GM21390 (cell line): ENCODE measurements at regions not wholly inside any gene's neighbourhood (a gene's known extent, or its start where the extent isn't known, plus 50 kb on each side); places are given as distances from the start of the nearest gene placed in this dataset.

Experiments used
- ATAC-seq: cut with Tn5 transposase; IDR thresholded peaks from one replicate; pipeline ENCODE4 v1.9.1; 2021; ENCODE audit not compliant: unreplicated experiment

- no peak for ATAC-seq
These were observed 230.3 kb upstream of the TCF4 start for GRCh38 chr18:55818284-55818683.

- ATAC-seq, result no peak
These were observed 223.9 kb upstream of the TCF4 start for GRCh38 chr18:55811925-55812324.

- no peak for ATAC-seq
These were observed 217.7 kb upstream of the TCF4 start for GRCh38 chr18:55805666-55806065.

- no peak for ATAC-seq
These were observed 207.2 kb upstream of the TCF4 start for GRCh38 chr18:55795101-55795669.

GRCh38 chr18:55794288-55795052 lies 206.5 kb upstream of the TCF4 start:
- no peak for ATAC-seq

- ATAC-seq, result no peak
These were observed 202.3 kb upstream of the TCF4 start for GRCh38 chr18:55790296-55790695.

GRCh38 chr18:55787536-55788073 lies 199.6 kb upstream of the TCF4 start:
- ATAC-seq, result no peak

- ATAC-seq, result no peak
These were observed 198.8 kb upstream of the TCF4 start for GRCh38 chr18:55786651-55787272.

GRCh38 chr18:55783921-55784320 lies 195.9 kb upstream of the TCF4 start:
- no peak for ATAC-seq

GRCh38 chr18:55781481-55781957 lies 193.5 kb upstream of the TCF4 start:
- no peak for ATAC-seq

GRCh38 chr18:55780586-55781071 lies 192.6 kb upstream of the TCF4 start:
- no peak for ATAC-seq

- no peak for ATAC-seq
These were observed 191.9 kb upstream of the TCF4 start for GRCh38 chr18:55779691-55780585.

GRCh38 chr18:55778788-55779690 lies 191.0 kb upstream of the TCF4 start:
- no peak for ATAC-seq

- no peak for ATAC-seq
These were observed 189.8 kb upstream of the TCF4 start for GRCh38 chr18:55777666-55778304.

GRCh38 chr18:55775972-55776371 lies 188.0 kb upstream of the TCF4 start:
- no peak for ATAC-seq

- no peak for ATAC-seq
These were observed 186.5 kb upstream of the TCF4 start for GRCh38 chr18:55774505-55774904.

- no peak for ATAC-seq
These were observed 180.3 kb upstream of the TCF4 start for GRCh38 chr18:55768255-55768654.

GRCh38 chr18:55764386-55764785 lies 176.4 kb upstream of the TCF4 start:
- no peak for ATAC-seq

GRCh38 chr18:55763805-55764204 lies 175.8 kb upstream of the TCF4 start:
- no peak for ATAC-seq
